ENCODE measurements at regions not wholly inside any gene's neighbourhood (a gene's known extent, or its start where the extent isn't known, plus 50 kb on each side); places are given as distances from the start of the nearest gene placed in this dataset.

GRCh38 chr12:28857369-28857768 is 291.7 kb upstream of the FAR2 start:
- TF ChIP-seq POLR2A (IDR thresholded peaks at IDR 0.05) (no peak), CTCF (IDR thresholded peaks at IDR 0.05) (no peak)
